Spleen (tissue), 7 donors: ENCODE measurements at regions not wholly inside any gene's neighbourhood (a gene's known extent, or its start where the extent isn't known, plus 50 kb on each side); places are given as distances from the start of the nearest gene placed in this dataset.

ENCODE experiments used
- POLR2A ChIP-seq, 3 donors: fragments of 450-650 bp; IDR thresholded peaks; one replicate each; pipeline ENCODE4 v1.5.1; 2017; ENCODE audit warnings: antibody characterized with exemption in 3 of 3, mild to moderate bottlenecking in 1 of 3
- TF ChIP-seq, protein P1 (sequence below), 11 experiments: fragments of 200-600 bp in 7 of 11; fragments of 450-650 bp in 4 of 11; sonication (generic) in 4 of 11; IDR thresholded peaks in 8 of 11; conservative IDR thresholded peaks in 3 of 11; 1 replicate in 7 of 11; 2 replicates in 4 of 11; pipeline versions ENCODE4 v1.4.0 to v1.8.0; 2016 to 2021; ENCODE audit warnings: antibody characterized with exemption in 11 of 11, inconsistent platforms in 4 of 11, mild to moderate bottlenecking in 1 of 11
- donor health status: DM: no; HTN: no; CAD: no; lungs with moderate emphysema.
- donor health status: DM: no; HTN: no; CAD: no.
- donor health status: DM: no; HTN: no; CAD: no.

DNA sequence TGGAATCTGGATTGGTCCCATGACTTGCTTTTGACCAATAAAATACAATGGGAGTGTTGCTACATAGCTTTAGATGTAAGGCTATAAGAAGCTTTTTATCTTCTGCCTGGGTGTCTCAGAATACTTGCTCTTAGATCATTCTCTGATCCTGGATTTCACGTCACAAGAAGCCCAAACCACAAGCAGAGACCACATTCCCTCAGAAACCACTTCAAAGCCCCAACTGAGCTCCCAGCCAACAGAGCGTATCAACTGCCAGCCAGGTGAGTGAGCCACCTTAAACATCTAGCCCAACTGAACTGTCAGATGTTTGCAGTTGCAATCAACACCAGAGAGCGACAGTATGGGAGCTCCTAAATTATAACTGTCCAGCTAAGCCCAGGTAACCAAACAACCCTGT lies 687.1 kb downstream of the TLE1 start:
- TF ChIP-seq, protein P1, sequence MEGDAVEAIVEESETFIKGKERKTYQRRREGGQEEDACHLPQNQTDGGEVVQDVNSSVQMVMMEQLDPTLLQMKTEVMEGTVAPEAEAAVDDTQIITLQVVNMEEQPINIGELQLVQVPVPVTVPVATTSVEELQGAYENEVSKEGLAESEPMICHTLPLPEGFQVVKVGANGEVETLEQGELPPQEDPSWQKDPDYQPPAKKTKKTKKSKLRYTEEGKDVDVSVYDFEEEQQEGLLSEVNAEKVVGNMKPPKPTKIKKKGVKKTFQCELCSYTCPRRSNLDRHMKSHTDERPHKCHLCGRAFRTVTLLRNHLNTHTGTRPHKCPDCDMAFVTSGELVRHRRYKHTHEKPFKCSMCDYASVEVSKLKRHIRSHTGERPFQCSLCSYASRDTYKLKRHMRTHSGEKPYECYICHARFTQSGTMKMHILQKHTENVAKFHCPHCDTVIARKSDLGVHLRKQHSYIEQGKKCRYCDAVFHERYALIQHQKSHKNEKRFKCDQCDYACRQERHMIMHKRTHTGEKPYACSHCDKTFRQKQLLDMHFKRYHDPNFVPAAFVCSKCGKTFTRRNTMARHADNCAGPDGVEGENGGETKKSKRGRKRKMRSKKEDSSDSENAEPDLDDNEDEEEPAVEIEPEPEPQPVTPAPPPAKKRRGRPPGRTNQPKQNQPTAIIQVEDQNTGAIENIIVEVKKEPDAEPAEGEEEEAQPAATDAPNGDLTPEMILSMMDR (IDR thresholded peaks at IDR 0.05 in 8 of 11, conservative IDR thresholded peaks at IDR 0.05 in 3 of 11) = no peak
- no peak for TF ChIP-seq POLR2A (IDR thresholded peaks at IDR 0.05)
